Spinal cord (tissue), 9 donors: ENCODE measurements at regions not wholly inside any gene's neighbourhood (a gene's known extent, or its start where the extent isn't known, plus 50 kb on each side); places are given as distances from the start of the nearest gene placed in this dataset.
A peak's percentile ranks its signal among the peaks of the same experiment; 100 is the strongest.
"Not testable (repeated sequence)": the region's sequence is repeated elsewhere in the genome, so short reads cannot be mapped to it uniquely, and the experiment has no call there.

Experiments used
- DNase-seq, 6 donors: peaks; one replicate each; pipeline versions ENCODE4 v3.0.0 to v3.0.0-alpha.2; 2013 to 2015; ENCODE audit warnings: low spot score in 6 of 6, low read depth in 4 of 6
- H3K27ac ChIP-seq: one replicate; pipeline ENCODE4 v1.5.1; 2013; ENCODE audit warnings: low read depth, low read length, control low read depth
- H3K27me3 ChIP-seq: one replicate; pipeline ENCODE4 v1.6.1; 2013; ENCODE audit warnings: low read length; ENCODE audit not compliant: control insufficient read depth, insufficient read depth
- H3K36me3 ChIP-seq: one replicate; pipeline ENCODE4 v1.6.1; 2013; ENCODE audit warnings: low read length; ENCODE audit not compliant: control insufficient read depth, insufficient read depth
- H3K4me1 ChIP-seq: one replicate; pipeline ENCODE4 v1.6.1; 2013; ENCODE audit warnings: low read length; ENCODE audit not compliant: control insufficient read depth, insufficient read depth
- H3K4me3 ChIP-seq: one replicate; pipeline ENCODE4 v1.5.1; 2013; ENCODE audit warnings: low read depth, low read length, control low read depth
- H3K9me3 ChIP-seq: one replicate; pipeline ENCODE4 v1.6.1; 2013; ENCODE audit warnings: low read length; ENCODE audit not compliant: control insufficient read depth, insufficient read depth
- WGBS: methylation state at CpG from one replicate; pipeline ENCODE4 v1.1.5; 2013; ENCODE audit warnings: missing lambda C conversion rate; ENCODE audit not compliant: insufficient coverage; 5-methylcytosine and 5-hydroxymethylcytosine counted together
- donor health status: healthy.

- Histone ChIP-seq H3K4me3 (no peak overlapping the region), H3K27ac (no peak overlapping the region), H3K36me3 (no peaks in the 10 kb centered on the region), H3K4me1 (peaks cover 17% of the 10 kb centered on the region), H3K9me3 (no peaks in the 10 kb centered on the region), H3K27me3 (peaks cover 13% of the 10 kb centered on the region)
- WGBS = no CpG with 5 or more reads among the region's 3 CpGs
- DNase-seq = no peak
Measured at GRCh38 chr7:32765185-32765584, 126.4 kb downstream of the KBTBD2 start.

GRCh38 chr7:32762925-32763293 lies 128.7 kb downstream of the KBTBD2 start:
- H3K4me1 ChIP-seq = peaks cover 17% of the 10 kb centered on the region
- WGBS = 12% methylated on average over 21 of the region's 23 CpGs
- no peak overlapping the region for H3K27ac ChIP-seq
- DNase-seq = peak in 2 of 6 donors; percentile 21 to 31
- H3K9me3 ChIP-seq = no peaks in the 10 kb centered on the region
- H3K36me3 ChIP-seq = no peaks in the 10 kb centered on the region
- H3K4me3 ChIP-seq = no peak overlapping the region
- H3K27me3 ChIP-seq = peaks cover 13% of the 10 kb centered on the region

GRCh38 chr7:32762206-32762924 lies 129.2 kb downstream of the KBTBD2 start:
- WGBS = 7% methylated on average over 14 of the region's 29 CpGs
- peak in 2 of 6 donors; percentile 10 to 20 for DNase-seq
- H3K36me3 ChIP-seq, H3K9me3 ChIP-seq, H3K27ac ChIP-seq: not testable (repeated sequence)
- Histone ChIP-seq H3K4me3 (peak overlapping the region; percentile 39), H3K27me3 (peaks cover 13% of the 10 kb centered on the region), H3K4me1 (peaks cover 17% of the 10 kb centered on the region)

- WGBS = 9% methylated on average over 46 of the region's 46 CpGs
- DNase-seq = peak in 2 of 6 donors; percentile 53 to 77
- Histone ChIP-seq H3K36me3 (no peaks in the 10 kb centered on the region), H3K4me3 (peak overlapping the region; percentile 39), H3K27me3 (peaks cover 13% of the 10 kb centered on the region), H3K4me1 (peaks cover 17% of the 10 kb centered on the region), H3K9me3 (no peaks in the 10 kb centered on the region), H3K27ac (no peak overlapping the region)
Measured at GRCh38 chr7:32761451-32762205, 129.9 kb downstream of the KBTBD2 start.

GRCh38 chr7:32760755-32761154 lies 130.8 kb downstream of the KBTBD2 start:
- not testable (repeated sequence) for DNase-seq, H3K36me3 ChIP-seq, H3K27ac ChIP-seq, H3K4me3 ChIP-seq, H3K9me3 ChIP-seq
- WGBS = 83% methylated on average over 3 of the region's 5 CpGs
- Histone ChIP-seq H3K4me1 (peaks cover 17% of the 10 kb centered on the region), H3K27me3 (peaks cover 13% of the 10 kb centered on the region)

- Histone ChIP-seq H3K4me1 (peaks cover 17% of the 10 kb centered on the region), H3K27me3 (peaks cover 13% of the 10 kb centered on the region)
- not testable (repeated sequence) for DNase-seq, H3K36me3 ChIP-seq, H3K4me3 ChIP-seq, H3K9me3 ChIP-seq, H3K27ac ChIP-seq
- 93% methylated on average over 3 of the region's 3 CpGs for WGBS
Measured at GRCh38 chr7:32759859-32760258, 131.7 kb downstream of the KBTBD2 start.

- H3K9me3 ChIP-seq, H3K27me3 ChIP-seq, H3K27ac ChIP-seq, H3K4me3 ChIP-seq, H3K4me1 ChIP-seq, H3K36me3 ChIP-seq, DNase-seq: not testable (repeated sequence)
- WGBS = 99% methylated on average over 22 of the region's 29 CpGs
Measured at GRCh38 chr7:32753872-32754271, 137.7 kb downstream of the KBTBD2 start.

- H3K4me3 ChIP-seq, H3K27ac ChIP-seq, H3K27me3 ChIP-seq, H3K4me1 ChIP-seq, H3K9me3 ChIP-seq, H3K36me3 ChIP-seq, DNase-seq: not testable (repeated sequence)
- WGBS = no CpG with 5 or more reads among the region's 2 CpGs
Measured at GRCh38 chr7:32748337-32748736, 143.2 kb downstream of the KBTBD2 start.

- 79% methylated on average over 5 of the region's 6 CpGs for WGBS
- H3K9me3 ChIP-seq, H3K27me3 ChIP-seq, H3K36me3 ChIP-seq, H3K4me3 ChIP-seq, H3K4me1 ChIP-seq, H3K27ac ChIP-seq, DNase-seq: not testable (repeated sequence)
Measured at GRCh38 chr7:32747443-32748148, 144.0 kb downstream of the KBTBD2 start.
